Astrocyte (in vitro differentiated cells and primary cell): ENCODE measurements at regions not wholly inside any gene's neighbourhood (a gene's known extent, or its start where the extent isn't known, plus 50 kb on each side); places are given as distances from the start of the nearest gene placed in this dataset.

Experiments used
- CTCF ChIP-seq: IDR thresholded peaks from 2 replicates; pipeline ENCODE4 v1.5.1; 2011; ENCODE audit warnings: low read depth, mild to moderate bottlenecking, inconsistent platforms, low read length, moderate library complexity; ENCODE audit not compliant: insufficient read depth
- EZH2 ChIP-seq: IDR thresholded peaks from 2 replicates; pipeline ENCODE4 v1.6.1; 2012; ENCODE audit warnings: mild to moderate bottlenecking, low read length, inconsistent platforms; ENCODE audit not compliant: insufficient read depth

DNA sequence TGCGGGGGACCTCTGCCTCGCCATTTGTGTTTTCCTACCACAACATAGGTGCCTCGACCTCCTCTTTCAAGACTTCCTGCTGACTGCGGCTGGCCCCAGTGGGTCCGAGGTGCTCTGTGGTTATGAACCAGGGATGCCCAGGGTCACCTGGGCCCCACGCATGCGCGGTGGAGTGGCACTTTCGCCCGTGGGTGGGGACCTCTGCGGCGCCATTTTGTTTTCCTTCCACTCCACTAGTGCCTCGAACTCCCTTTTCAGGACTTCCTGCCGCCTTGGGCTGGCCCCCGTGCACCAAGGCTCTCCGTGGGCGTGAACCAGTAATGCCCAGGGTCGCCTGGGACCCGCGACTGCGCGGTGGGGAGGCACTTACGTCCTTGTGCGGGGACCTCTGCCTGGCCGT is 351.6 kb downstream of the ALG10 start:
- TF ChIP-seq EZH2 = no peak
- TF ChIP-seq CTCF = no peak
